C1 segment of cervical spinal cord (tissue), 14 donors: ENCODE measurements at regions not wholly inside any gene's neighbourhood (a gene's known extent, or its start where the extent isn't known, plus 50 kb on each side); places are given as distances from the start of the nearest gene placed in this dataset.

Source experiments
- DNase-seq, 14 donors: peaks; one replicate each; lab custom pipeline; 2025; lab: John Stamatoyannopoulos, UW

DNA sequence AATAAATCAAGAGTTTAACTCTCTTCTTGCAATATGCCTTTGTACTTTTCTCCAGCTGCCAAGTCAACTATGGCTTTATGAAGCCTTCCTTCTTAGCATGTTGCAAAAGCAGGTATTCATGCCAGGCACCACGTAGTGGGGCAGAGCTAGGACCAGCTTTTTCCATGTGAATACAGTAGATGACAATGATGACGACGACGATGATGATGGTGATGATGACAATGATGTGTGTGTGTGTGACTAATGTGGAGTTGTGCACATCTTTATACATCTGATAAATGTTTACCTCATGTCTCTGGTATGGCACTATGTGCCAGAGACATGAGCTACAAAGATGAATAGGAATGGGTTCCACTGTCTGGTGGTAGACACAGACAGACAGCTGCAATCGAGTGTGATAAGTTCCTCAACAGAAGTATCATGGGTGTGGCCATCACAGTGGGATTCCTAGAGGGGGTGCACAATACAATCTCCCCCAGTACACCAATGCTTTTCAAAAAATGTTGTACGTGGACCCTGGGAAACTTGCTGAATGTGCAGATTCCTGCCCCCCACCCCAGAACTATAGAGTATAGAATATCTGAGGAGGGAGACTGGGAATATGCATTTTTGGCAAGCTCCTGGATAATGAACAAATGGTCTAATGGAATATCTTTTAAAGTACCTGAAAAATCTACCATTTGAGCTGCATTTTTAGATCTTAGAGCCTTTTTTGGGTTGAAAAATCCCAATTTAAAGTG lies 183.4 kb downstream of the ABCC12 start:
- no peak for DNase-seq

DNA sequence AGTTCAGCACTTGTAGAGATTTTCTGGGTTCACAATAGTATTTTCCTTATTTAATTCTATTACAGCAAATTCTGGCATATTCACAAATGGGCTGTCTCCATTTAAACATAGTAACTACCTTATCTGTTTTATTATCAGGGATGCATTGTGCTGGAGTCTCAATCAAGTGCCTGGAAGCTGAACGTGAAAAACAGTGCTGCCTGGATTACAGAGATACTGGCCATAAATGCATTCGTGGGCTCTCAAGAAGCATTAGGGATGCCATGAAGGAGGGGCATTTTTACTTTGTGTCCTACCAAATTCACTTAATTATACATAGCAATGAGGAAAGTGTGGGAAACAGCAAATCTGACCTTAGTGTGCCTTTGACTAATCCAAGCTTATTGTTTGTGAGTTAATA lies 184.6 kb downstream of the ABCC12 start:
- DNase-seq: no peak

DNA sequence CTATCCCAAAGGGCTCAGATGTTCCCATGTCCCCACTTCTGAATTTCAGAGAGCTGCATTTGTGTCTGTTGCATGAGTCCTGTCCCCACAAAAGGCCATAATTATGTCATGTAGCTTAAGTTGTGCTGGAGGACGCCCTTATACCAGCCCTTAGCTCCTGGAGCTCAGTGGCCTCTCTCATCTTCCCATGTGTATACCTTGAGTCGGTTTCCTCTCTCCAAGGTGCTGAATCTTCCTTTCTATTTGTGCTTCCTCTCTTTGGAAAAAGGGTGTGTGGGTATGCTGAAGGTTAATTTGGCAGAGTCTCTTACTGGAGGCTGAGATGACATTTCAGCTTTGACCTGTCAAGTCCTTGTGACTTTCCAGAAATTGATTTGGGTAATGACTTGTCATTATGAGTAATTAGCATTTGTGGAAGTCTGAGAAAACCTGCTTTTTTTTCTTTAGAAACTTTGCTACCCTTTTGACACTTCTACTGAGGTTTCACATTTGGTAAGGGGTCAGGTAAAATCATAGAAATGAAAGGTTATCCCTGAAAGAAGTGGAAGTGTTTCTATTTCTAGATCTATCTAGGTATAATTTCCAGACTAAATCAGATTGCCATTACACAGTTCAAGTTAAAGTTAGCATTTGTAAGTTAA lies 185.4 kb downstream of the ABCC12 start:
- no peak for DNase-seq

DNA sequence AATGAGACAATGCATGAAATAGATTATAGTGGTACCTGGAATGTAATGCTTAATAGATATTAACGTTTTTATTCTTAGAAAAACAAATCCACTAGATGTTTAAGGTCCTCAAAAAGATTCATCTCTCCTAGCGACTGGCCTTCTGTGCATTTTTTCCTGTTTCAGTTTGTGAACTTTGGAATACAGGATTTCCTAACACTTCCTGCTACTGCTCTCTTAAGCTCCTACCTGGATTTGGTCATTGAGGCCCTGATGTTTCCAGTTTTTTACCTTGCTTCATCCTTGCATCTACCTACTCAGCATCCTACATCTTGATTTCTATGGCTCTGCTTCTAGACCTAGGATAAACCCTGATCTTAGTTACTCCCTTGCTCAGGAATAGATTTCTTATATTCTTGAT lies 188.4 kb downstream of the ABCC12 start:
- no peak for DNase-seq

DNA sequence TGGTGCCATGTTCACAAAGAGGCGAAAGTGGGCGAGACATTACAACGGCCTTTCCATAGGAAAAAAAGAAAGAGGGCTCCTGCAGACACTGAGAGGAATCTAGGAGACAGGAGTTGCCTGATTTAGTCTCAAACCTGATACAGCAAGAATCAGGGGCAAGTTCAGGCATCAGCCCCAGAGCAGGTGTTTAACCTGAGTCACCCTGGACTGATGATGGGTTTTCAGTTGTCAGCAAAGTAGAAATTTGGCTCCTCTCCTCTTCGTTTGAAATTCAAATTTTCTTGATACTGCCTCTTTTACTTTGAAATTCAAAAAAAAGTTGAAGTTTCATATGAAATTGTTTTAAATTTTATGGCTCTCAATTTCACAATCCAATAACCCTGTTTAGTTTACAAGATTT lies 189.5 kb downstream of the ABCC12 start:
- no peak for DNase-seq

DNA sequence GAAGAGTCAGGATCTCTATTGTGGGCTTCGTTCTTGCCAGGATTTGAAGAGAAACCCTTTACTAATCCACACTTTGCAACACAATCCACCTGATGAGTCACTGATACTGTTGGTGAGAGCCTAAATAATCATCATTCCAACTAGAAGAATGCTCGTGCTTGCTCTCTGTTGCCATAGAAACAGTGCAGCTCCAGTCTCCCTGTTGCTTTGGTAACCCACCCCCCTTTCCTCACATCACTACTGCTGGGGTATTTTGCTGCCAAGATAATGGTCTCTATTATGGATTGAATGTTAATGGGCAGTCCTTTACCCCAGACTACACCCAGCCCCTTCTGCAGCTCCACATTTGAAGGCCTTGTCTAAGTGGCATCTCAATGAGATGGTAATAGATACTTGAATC lies 190.4 kb downstream of the ABCC12 start:
- no peak for DNase-seq

GRCh38 chr16:47958726-47959125 lies 197.1 kb downstream of the ABCC12 start:
- DNase-seq: no peak

GRCh38 chr16:47956916-47957315 lies 198.9 kb downstream of the ABCC12 start:
- no peak for DNase-seq

- no peak for DNase-seq
Observed at GRCh38 chr16:47949714-47950113, 206.1 kb downstream of the ABCC12 start.

GRCh38 chr16:47949276-47949675 lies 206.5 kb downstream of the ABCC12 start:
- no peak for DNase-seq

DNA sequence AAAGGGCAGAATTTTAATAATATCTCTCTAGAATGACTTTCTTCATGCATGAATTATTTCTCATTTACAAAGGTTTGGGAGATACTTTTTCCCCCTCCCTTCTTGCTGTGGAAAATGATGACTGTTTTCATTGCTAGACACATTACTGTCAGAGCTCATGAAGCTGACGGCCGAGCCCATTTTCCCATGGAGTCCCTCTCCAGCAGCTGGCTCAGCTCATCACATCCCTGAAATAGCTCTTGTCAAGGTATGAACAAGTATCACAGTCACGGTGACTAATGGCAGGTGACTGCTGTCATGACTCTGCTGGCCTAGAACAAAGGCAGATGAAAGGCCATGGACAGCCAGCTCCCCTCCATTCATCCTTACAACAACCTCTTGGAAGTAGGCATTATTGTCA lies 208.1 kb downstream of the ABCC12 start:
- DNase-seq: no peak

- no peak for DNase-seq
Observed at GRCh38 chr16:47946092-47946491, 209.7 kb downstream of the ABCC12 start.

GRCh38 chr16:47944589-47944988 lies 211.2 kb downstream of the ABCC12 start:
- no peak for DNase-seq

- DNase-seq: no peak
Observed at GRCh38 chr16:47943235-47943634, 212.6 kb downstream of the ABCC12 start.

GRCh38 chr16:47940466-47940865 lies 215.3 kb downstream of the ABCC12 start:
- peak in 1 of 14 donors; percentile 6 for DNase-seq

DNA sequence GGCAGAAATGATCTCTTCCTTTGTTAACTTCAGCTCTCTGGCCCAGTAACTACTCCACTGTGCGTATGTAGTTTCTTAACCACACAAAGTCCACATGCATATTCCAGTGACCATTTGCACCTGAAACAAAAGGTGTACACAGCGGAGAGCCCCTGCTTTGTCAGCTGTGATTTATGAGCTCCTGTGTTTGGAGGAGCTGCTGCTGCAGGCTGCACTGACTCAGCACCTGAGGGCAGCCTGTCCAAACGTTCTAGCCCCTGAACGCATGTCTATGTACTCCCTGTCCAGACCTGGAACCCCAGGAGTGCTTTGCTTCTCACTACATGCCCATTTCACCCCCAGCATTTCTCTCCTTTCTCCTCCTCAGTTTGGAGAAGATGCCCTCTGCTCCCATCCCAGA lies 216.1 kb downstream of the ABCC12 start:
- no peak for DNase-seq

DNA sequence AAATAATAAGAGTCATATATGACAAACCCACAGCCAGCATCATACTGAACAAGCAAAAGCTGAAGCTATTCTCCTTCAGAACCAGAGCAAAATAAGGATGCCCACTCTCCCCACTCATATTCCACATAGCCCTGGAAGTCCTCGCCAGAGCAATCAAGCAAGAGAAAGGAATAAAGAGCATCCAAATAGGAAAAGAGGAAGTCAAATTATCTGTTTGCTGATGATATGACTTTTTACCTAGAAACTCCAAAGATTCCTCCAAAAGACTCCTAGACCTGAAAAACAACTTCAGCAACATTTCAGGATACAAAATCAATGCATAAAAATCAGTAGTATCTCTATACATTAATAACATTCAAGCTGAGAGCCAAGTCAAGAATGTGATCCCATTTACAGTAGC lies 217.5 kb downstream of the ABCC12 start:
- no peak for DNase-seq

GRCh38 chr16:47928008-47928407 lies 227.8 kb downstream of the ABCC12 start:
- no peak for DNase-seq

- DNase-seq: no peak
Observed at GRCh38 chr16:47927330-47927729, 228.5 kb downstream of the ABCC12 start.

GRCh38 chr16:47925811-47926460 lies 229.9 kb downstream of the ABCC12 start:
- DNase-seq: no peak

DNA sequence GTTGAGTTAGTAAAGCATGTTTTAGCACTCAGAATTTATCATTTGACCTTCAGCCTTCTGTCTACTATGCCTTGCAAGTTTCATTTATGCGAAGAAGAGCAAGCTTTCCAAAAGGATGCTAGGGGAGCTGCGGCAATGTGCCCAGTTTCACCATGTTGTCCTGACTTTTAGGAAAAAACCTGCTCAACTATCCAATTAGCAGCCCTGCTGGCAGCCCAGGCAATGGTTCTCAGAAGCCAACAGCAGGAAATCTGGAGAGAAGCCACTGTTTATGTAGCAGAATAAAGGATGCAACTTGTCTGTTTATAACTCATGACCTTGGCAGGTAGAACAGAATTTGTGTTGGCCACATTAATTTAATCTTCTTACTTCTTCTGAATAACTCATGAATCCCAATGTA lies 230.8 kb downstream of the ABCC12 start:
- DNase-seq: peak in 3 of 14 donors; percentile 4 to 90 (median 21)

DNA sequence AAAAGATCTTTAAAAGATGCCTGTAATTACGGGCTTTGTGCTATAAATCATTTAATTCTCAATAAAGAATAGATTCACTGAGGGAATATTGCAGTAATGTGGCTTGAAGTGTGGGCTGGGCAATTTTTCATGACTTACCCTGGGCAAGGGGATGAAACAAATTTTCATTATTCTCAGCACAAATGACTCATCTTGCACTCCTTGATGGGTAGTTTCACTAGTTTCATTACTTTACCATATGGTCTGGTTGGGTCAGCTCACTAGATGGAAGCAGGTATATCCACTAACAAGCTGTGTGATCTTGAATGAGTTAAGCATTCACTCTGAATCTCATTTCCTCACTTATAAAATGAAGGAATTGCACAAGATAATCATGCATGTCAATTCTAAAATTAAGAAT lies 234.3 kb downstream of the ABCC12 start:
- no peak for DNase-seq

DNA sequence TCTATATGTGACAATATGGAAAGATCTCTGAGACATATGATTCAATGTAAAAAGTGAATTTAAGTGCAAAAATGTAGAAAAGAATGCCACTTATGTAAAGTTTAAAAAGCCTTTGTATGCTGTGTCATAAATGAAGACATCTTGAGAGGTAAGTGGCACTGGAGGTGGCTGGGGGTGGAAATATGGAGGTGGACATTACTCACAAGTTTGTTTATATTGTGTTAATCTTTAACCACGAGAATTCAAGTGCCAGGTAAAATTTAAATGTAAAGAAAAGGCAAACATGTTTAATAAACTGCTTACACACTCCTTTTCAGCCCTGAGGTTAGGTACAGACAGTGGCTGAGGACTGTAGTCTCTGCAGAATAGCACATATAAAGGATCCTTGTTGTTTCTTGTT lies 235.1 kb downstream of the ABCC12 start:
- DNase-seq: no peak
